ENCODE measurements at regions not wholly inside any gene's neighbourhood (a gene's known extent, or its start where the extent isn't known, plus 50 kb on each side); places are given as distances from the start of the nearest gene placed in this dataset.

GRCh38 chr14:71619472-71619871 lies 312.8 kb upstream of the RGS6 start:
- DNase-seq, result no peak
- no peak overlapping the region for H2AK9ac ChIP-seq (replicated peaks; ENCODE audit: low read depth, low read length, poor library complexity)
- no peak for ATAC-seq (ENCODE audit: low read depth)
- dilution Hi-C loops (cut with HindIII; ENCODE audit: low sequenced_read_pairs, unreplicated experiment), result no loop called here
- H3K9me3 ChIP-seq (ENCODE audit: control insufficient read depth, insufficient read depth, low read length), result no peaks in the 10 kb centered on the region
- no peak overlapping the region for H3K4ac ChIP-seq (ENCODE audit: low read depth, low read length)
- H3K4me3 ChIP-seq (ENCODE audit: insufficient read depth, low read depth, low read length), result no peak overlapping the region
- H4K5ac ChIP-seq (ENCODE audit: low read depth, low read length), result no peak overlapping the region
- peaks cover 6% of the 10 kb centered on the region for H3K36me3 ChIP-seq (ENCODE audit: control insufficient read depth, insufficient read depth, low read length)
- no peak overlapping the region for H3K18ac ChIP-seq (ENCODE audit: low read depth, low read length)
- in situ Hi-C loops (cut with MboI; ENCODE audit: low sequenced_read_pairs), result no loop called here
- no peaks in the 10 kb centered on the region for H3K27me3 ChIP-seq (ENCODE audit: control insufficient read depth, insufficient read depth, low read length)
- no peak overlapping the region for H3K9ac ChIP-seq (ENCODE audit: low read depth, low read length)
- H4K20me1 ChIP-seq (ENCODE audit: insufficient read depth, low read length), result no peaks in the 10 kb centered on the region
- no peak overlapping the region for H2AK5ac ChIP-seq (ENCODE audit: low read depth, low read length)
- H2BK120ac ChIP-seq (ENCODE audit: low read depth, low read length), result no peak overlapping the region
- 0 out of 3 replicates have a peak overlapping the region, but pooled peaks have one; percentile 26 for H2BK15ac ChIP-seq (ENCODE audit: low read depth, low read length)
- no peak overlapping the region for H2AFZ ChIP-seq (replicated peaks; ENCODE audit: low read length, poor library complexity)
- BruUV-seq (replicated peaks), result no TSS peak
- H2BK5ac ChIP-seq (ENCODE audit: low read depth, low read length, poor library complexity, severe bottlenecking), result no peak overlapping the region
- H3K4me2 ChIP-seq (ENCODE audit: low read depth, low read length), result no peak overlapping the region
- peaks cover 5% of the 10 kb centered on the region; the same call in 1 of the 2 replicates for H3K4me1 ChIP-seq (ENCODE audit: control insufficient read depth, insufficient read depth, low read length)
- no peak overlapping the region for H3K27ac ChIP-seq (ENCODE audit: insufficient read depth, low read length)
- no peak overlapping the region for H4K91ac ChIP-seq (ENCODE audit: insufficient read depth, low read depth, low read length)
- no peak for TF ChIP-seq CEBPB (IDR thresholded peaks at IDR 0.05; ENCODE audit: low read depth, low read length)
- TF ChIP-seq FOS (IDR thresholded peaks at IDR 0.05; ENCODE audit: low read depth, low read length), result no peak
- TF ChIP-seq CTCF (conservative IDR thresholded peaks at IDR 0.05; ENCODE audit: low read depth, low read length), result no peak
- no peak for TF ChIP-seq MAZ (IDR thresholded peaks at IDR 0.05; ENCODE audit: borderline replicate concordance, low read depth, low read length)
- no peak for TF ChIP-seq CHD1 (IDR thresholded peaks at IDR 0.05; ENCODE audit: low read depth, low read length)
- no peak for TF ChIP-seq NFE2L2 (IDR thresholded peaks at IDR 0.05; ENCODE audit: low read depth, low read length)
- TF ChIP-seq POLR2A (IDR thresholded peaks at IDR 0.05; ENCODE audit: low read depth, low read length), result no peak
- no peak for TF ChIP-seq RFX5 (IDR thresholded peaks at IDR 0.05; ENCODE audit: low read depth, low read length)
- TF ChIP-seq MXI1 (IDR thresholded peaks at IDR 0.05; ENCODE audit: borderline replicate concordance, low read depth, low read length), result no peak
- no peak for TF ChIP-seq SMC3 (IDR thresholded peaks at IDR 0.05; ENCODE audit: low read depth, low read length)
- TF ChIP-seq MAFK (IDR thresholded peaks at IDR 0.05; ENCODE audit: low read depth, low read length), result no peak
- TF ChIP-seq ELK1 (IDR thresholded peaks at IDR 0.05; ENCODE audit: borderline replicate concordance, low read depth, low read length), result no peak
- H3K9me1 ChIP-seq (ENCODE audit: insufficient read depth, low read length), result peaks cover 23% of the 10 kb centered on the region
- H3K56ac ChIP-seq (ENCODE audit: extremely low read depth, insufficient read depth, low read length), result no peak overlapping the region
- peak overlapping the region; percentile 21; the same call in 1 of the 2 replicates for H2BK20ac ChIP-seq (ENCODE audit: low read depth, low read length)
- CTCF ChIA-PET, result no interaction called here
- WGBS, 2 experiments (ENCODE audit: extremely low coverage in 2 of 2, insufficient read length in 1 of 2), result no CpG with 5 or more reads among the region's 3 CpGs
- H3K23ac ChIP-seq (ENCODE audit: low read depth, low read length), result no peak overlapping the region
- intact Hi-C loops (cut with micrococcal nuclease), result no loop called here
- no peak overlapping the region for H4K8ac ChIP-seq (ENCODE audit: low read depth in 2 of 2, low read length in 2 of 2)
- POLR2A ChIA-PET (ENCODE audit: unreplicated experiment), result interaction anchor here (0.6 kb wide), 1 partner anchor 147 kb away, joined by 3 read pairs; no protein-coding TSS in a partner anchor
- H3K79me1 ChIP-seq (ENCODE audit: low read depth in 1 of 2, low read length in 2 of 2), result peaks cover 40 to 46% of the 10 kb centered on the region in 2 experiments
- no peak overlapping the region for H3K14ac ChIP-seq (replicated peaks; ENCODE audit: low read depth, low read length)
